HepG2 (cell line): ENCODE measurements at regions not wholly inside any gene's neighbourhood (a gene's known extent, or its start where the extent isn't known, plus 50 kb on each side); places are given as distances from the start of the nearest gene placed in this dataset.

Experiments used
- CTCF ChIP-seq: sonication (generic); formaldehyde crosslinking; IDR thresholded peaks from 2 replicates; pipeline ENCODE4 v1.5.0; 2020; ENCODE audit warnings: mild to moderate bottlenecking, missing genetic modification reagents, moderate library complexity
- EP300 ChIP-seq, 3 experiments: sonication (generic) in 1 of 3; formaldehyde crosslinking in 1 of 3; IDR thresholded peaks; 2 replicates each; pipeline versions ENCODE4 v1.5.1 to v1.6.1; 2011 to 2020; ENCODE audit warnings: low read depth in 2 of 3, low read length in 2 of 3, borderline replicate concordance in 1 of 3, improper control_type of control experiment in 1 of 3, mild to moderate bottlenecking in 1 of 3, missing genetic modification reagents in 1 of 3, moderate library complexity in 1 of 3
- FOXA1 ChIP-seq, 2 experiments: fragments of 450-650 bp in 1 of 2; sonication (generic) in 1 of 2; formaldehyde crosslinking in 1 of 2; IDR thresholded peaks; 2 replicates each; pipeline versions ENCODE4 v1.4.0 to v1.6.1; 2016 to 2020; ENCODE audit warnings: missing genetic modification reagents in 1 of 2
- HNRNPLL ChIP-seq: fragments of 200-400 bp; formaldehyde crosslinking; IDR thresholded peaks from 2 replicates; pipeline ENCODE4 v1.6.1; 2017; ENCODE audit warnings: mild to moderate bottlenecking, low read depth, low read length; ENCODE audit not compliant: poor library complexity, severe bottlenecking
- NFRKB ChIP-seq: fragments of 450-650 bp; IDR thresholded peaks from 2 replicates; pipeline ENCODE4 v1.6.1; 2017
- POLR2A ChIP-seq, 2 experiments: IDR thresholded peaks; 2 replicates each; pipeline ENCODE4 v1.6.1; 2011; ENCODE audit warnings: low read depth in 2 of 2, low read length in 2 of 2, mild to moderate bottlenecking in 1 of 2, moderate library complexity in 1 of 2; ENCODE audit not compliant: insufficient read depth in 1 of 2
- ZNF12 ChIP-seq: sonication (generic); formaldehyde crosslinking; IDR thresholded peaks from 2 replicates; pipeline ENCODE4 v1.5.0; 2020; ENCODE audit warnings: missing genetic modification reagents
- ZNF333 ChIP-seq: sonication (generic); formaldehyde crosslinking; IDR thresholded peaks from 2 replicates; pipeline ENCODE4 v1.4.0; 2020; ENCODE audit warnings: mild to moderate bottlenecking, missing genetic modification reagents, borderline replicate concordance
- TF ChIP-seq, protein P1 (sequence below): IDR thresholded peaks from 2 replicates; pipeline ENCODE4 v1.6.1; 2016; ENCODE audit warnings: low read depth
- TF ChIP-seq, protein P2 (sequence below): sonication (generic); formaldehyde crosslinking; IDR thresholded peaks from 2 replicates; pipeline ENCODE4 v1.4.0; 2020; ENCODE audit warnings: missing genetic modification reagents

DNA sequence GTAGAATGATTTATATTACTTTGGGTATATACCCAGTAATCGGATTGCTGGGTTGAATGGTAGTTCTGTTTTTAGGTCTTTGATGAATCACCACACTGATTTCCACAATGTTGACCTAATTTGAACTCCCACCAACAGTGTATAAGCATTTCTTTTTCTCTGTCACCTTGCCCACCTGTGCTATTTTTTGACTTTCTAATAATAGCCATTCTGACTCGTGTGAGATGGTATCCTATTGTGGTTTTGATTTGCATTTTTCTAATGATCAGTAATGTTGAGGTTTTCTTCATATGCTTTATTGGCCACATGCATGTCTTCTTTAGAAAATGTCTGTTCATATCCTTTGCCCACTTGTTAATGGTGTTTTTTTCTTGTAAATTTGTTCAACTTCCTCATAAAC lies 340.8 kb downstream of the PLOD2 start:
- no peak for TF ChIP-seq ZNF12 (CRISPR knock-in tag)
- TF ChIP-seq, protein P1, sequence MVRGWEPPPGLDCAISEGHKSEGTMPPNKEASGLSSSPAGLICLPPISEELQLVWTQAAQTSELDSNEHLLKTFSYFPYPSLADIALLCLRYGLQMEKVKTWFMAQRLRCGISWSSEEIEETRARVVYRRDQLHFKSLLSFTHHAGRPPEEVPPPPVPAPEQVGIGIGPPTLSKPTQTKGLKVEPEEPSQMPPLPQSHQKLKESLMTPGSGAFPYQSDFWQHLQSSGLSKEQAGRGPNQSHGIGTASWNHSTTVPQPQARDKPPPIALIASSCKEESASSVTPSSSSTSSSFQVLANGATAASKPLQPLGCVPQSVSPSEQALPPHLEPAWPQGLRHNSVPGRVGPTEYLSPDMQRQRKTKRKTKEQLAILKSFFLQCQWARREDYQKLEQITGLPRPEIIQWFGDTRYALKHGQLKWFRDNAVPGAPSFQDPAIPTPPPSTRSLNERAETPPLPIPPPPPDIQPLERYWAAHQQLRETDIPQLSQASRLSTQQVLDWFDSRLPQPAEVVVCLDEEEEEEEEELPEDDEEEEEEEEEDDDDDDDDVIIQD (CRISPR knock-in tag), result no peak
- no peak for TF ChIP-seq POLR2A (IDR thresholded peaks at IDR 0.05; ENCODE audit: insufficient read depth in 1 of 2, low read depth in 2 of 2, low read length in 2 of 2)
- TF ChIP-seq HNRNPLL, result no peak
- TF ChIP-seq ZNF333, result no peak
- TF ChIP-seq CTCF (CRISPR knock-in tag), result no peak
- TF ChIP-seq FOXA1 (IDR thresholded peaks at IDR 0.05), result no peak
- TF ChIP-seq FOXA1 (CRISPR knock-in tag; IDR thresholded peaks at IDR 0.05), result no peak
- no peak for TF ChIP-seq NFRKB
- TF ChIP-seq EP300 (IDR thresholded peaks at IDR 0.05; ENCODE audit: low read depth in 2 of 2, low read length in 2 of 2), result no peak
- no peak for TF ChIP-seq EP300 (CRISPR knock-in tag; IDR thresholded peaks at IDR 0.05; ENCODE audit: borderline replicate concordance)
- TF ChIP-seq, protein P2, sequence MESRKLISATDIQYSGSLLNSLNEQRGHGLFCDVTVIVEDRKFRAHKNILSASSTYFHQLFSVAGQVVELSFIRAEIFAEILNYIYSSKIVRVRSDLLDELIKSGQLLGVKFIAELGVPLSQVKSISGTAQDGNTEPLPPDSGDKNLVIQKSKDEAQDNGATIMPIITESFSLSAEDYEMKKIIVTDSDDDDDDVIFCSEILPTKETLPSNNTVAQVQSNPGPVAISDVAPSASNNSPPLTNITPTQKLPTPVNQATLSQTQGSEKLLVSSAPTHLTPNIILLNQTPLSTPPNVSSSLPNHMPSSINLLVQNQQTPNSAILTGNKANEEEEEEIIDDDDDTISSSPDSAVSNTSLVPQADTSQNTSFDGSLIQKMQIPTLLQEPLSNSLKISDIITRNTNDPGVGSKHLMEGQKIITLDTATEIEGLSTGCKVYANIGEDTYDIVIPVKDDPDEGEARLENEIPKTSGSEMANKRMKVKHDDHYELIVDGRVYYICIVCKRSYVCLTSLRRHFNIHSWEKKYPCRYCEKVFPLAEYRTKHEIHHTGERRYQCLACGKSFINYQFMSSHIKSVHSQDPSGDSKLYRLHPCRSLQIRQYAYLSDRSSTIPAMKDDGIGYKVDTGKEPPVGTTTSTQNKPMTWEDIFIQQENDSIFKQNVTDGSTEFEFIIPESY (CRISPR knock-in tag), result no peak
